DOHH2 (cell line): ENCODE measurements at regions not wholly inside any gene's neighbourhood (a gene's known extent, or its start where the extent isn't known, plus 50 kb on each side); places are given as distances from the start of the nearest gene placed in this dataset.

Experiments
- H3F3A ChIP-seq: fragments of 200-600 bp; sonication (generic), shearing (Covaris generic); 2 replicates; pipeline ENCODE4 v1.6.0; 2016; ENCODE audit warnings: antibody characterized with exemption, mild to moderate bottlenecking; ENCODE audit not compliant: control insufficient read depth, insufficient read depth
- H3K27ac ChIP-seq: fragments of 200-600 bp; sonication (generic); 2 replicates; pipeline ENCODE4 v1.5.1; 2014; ENCODE audit warnings: low read depth, mild to moderate bottlenecking, low read length, moderate library complexity
- H3K27me3 ChIP-seq: fragments of 200-600 bp; sonication (generic); 2 replicates; pipeline ENCODE4 v1.6.1; 2014; ENCODE audit warnings: mild to moderate bottlenecking, low read length, mixed read lengths; ENCODE audit not compliant: control insufficient read depth
- H3K36me3 ChIP-seq: fragments of 200-600 bp; sonication (generic); 2 replicates; pipeline ENCODE4 v1.6.1; 2014; ENCODE audit warnings: mild to moderate bottlenecking, low read length, moderate library complexity, mixed read lengths; ENCODE audit not compliant: control insufficient read depth
- H3K4me1 ChIP-seq: fragments of 200-600 bp; sonication (generic); 2 replicates; pipeline ENCODE4 v1.6.1; 2014; ENCODE audit warnings: mild to moderate bottlenecking, low read length, mixed read lengths; ENCODE audit not compliant: control insufficient read depth
- H3K4me2 ChIP-seq: fragments of 200-600 bp; sonication (generic); 2 replicates; pipeline ENCODE4 v1.6.0; 2014; ENCODE audit warnings: mild to moderate bottlenecking, low read length, moderate library complexity
- H3K4me3 ChIP-seq: fragments of 200-600 bp; sonication (generic); 2 replicates; pipeline ENCODE4 v1.5.1; 2014; ENCODE audit warnings: mild to moderate bottlenecking, low read length, mixed read lengths
- H3K79me2 ChIP-seq: fragments of 200-600 bp; sonication (generic); 2 replicates; pipeline ENCODE4 v1.6.1; 2014; ENCODE audit warnings: mild to moderate bottlenecking, low read length, mixed read lengths; ENCODE audit not compliant: control insufficient read depth
- H3K9me2 ChIP-seq: fragments of 200-600 bp; sonication (generic); replicated peaks from 2 replicates; pipeline ENCODE4 v1.6.1; 2014; ENCODE audit warnings: mild to moderate bottlenecking, low read length, mixed read lengths; ENCODE audit not compliant: control insufficient read depth
- H3K9me3 ChIP-seq: fragments of 200-600 bp; sonication (generic); 2 replicates; pipeline ENCODE4 v1.6.1; 2014; ENCODE audit warnings: antibody characterized with exemption, low read length, mixed read lengths; ENCODE audit not compliant: control insufficient read depth, insufficient read depth
- H4K20me1 ChIP-seq: fragments of 200-600 bp; sonication (generic); 2 replicates; pipeline ENCODE4 v1.6.0; 2014; ENCODE audit warnings: low read depth, mild to moderate bottlenecking, antibody characterized with exemption, low read length, moderate library complexity; ENCODE audit not compliant: control insufficient read depth, insufficient read depth
- EZH2phosphoT487 ChIP-seq: fragments of 200-600 bp; sonication (generic); IDR thresholded peaks from 2 replicates; pipeline ENCODE4 v1.6.1; 2017; ENCODE audit warnings: borderline replicate concordance, mild to moderate bottlenecking, antibody characterized with exemption, low read length, moderate library complexity, mixed read lengths
- TF ChIP-seq, protein P1 (sequence below): fragments of 200-600 bp; sonication (generic); IDR thresholded peaks from one replicate; pipeline ENCODE4 v1.5.1; 2014; ENCODE audit warnings: antibody characterized with exemption, mild to moderate bottlenecking, low read depth, low read length; ENCODE audit not compliant: poor library complexity, severe bottlenecking

DNA sequence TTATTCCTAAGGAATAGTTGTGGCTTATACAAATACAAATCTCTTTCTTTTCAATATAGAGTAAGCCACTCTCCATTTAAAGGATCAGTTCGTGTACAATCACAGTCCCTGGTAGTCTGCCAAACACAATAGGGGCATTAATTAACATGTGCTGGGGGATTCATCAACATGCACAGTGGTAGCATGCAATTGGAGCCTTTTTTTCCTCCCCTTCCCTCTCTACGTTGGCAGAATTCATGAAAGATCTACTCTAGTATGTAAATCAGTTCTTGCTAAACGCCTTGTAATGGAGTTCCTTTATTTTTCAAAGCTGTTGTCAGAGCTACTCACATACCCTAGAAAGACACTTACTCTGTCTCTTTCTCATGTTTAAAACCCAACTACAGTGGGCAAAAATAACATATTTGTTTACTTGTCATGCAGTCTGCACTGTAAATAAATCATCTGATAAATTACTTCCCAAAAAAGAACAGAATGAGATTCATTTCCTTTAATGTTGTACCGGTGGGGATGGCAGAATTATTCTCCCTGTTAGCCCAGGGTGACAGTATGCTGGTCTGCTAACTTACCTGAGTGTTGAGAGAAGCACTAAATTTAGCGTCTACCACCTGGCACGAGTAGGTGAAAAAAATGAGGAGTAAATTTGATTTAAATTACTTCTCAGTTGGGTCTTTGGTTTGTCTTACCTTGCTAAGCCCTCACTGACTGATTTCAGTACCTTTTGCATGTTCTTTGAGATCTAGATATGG is 341.5 kb upstream of the CCNH start:
- TF ChIP-seq EZH2phosphoT487, result no peak
- TF ChIP-seq, protein P1, sequence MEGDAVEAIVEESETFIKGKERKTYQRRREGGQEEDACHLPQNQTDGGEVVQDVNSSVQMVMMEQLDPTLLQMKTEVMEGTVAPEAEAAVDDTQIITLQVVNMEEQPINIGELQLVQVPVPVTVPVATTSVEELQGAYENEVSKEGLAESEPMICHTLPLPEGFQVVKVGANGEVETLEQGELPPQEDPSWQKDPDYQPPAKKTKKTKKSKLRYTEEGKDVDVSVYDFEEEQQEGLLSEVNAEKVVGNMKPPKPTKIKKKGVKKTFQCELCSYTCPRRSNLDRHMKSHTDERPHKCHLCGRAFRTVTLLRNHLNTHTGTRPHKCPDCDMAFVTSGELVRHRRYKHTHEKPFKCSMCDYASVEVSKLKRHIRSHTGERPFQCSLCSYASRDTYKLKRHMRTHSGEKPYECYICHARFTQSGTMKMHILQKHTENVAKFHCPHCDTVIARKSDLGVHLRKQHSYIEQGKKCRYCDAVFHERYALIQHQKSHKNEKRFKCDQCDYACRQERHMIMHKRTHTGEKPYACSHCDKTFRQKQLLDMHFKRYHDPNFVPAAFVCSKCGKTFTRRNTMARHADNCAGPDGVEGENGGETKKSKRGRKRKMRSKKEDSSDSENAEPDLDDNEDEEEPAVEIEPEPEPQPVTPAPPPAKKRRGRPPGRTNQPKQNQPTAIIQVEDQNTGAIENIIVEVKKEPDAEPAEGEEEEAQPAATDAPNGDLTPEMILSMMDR, result no peak
- H3K36me3 ChIP-seq, result no peaks in the 10 kb centered on the region
- no peak overlapping the region for H3K4me2 ChIP-seq
- H4K20me1 ChIP-seq, result no peaks in the 10 kb centered on the region
- no peaks in the 10 kb centered on the region for H3F3A ChIP-seq
- H3K4me1 ChIP-seq, result no peaks in the 10 kb centered on the region
- no peak overlapping the region for H3K27ac ChIP-seq
- H3K27me3 ChIP-seq, result no peaks in the 10 kb centered on the region
- H3K9me2 ChIP-seq, result no peaks in the 10 kb centered on the region
- no peaks in the 10 kb centered on the region for H3K9me3 ChIP-seq
- no peaks in the 10 kb centered on the region for H3K79me2 ChIP-seq
- no peak overlapping the region for H3K4me3 ChIP-seq

DNA sequence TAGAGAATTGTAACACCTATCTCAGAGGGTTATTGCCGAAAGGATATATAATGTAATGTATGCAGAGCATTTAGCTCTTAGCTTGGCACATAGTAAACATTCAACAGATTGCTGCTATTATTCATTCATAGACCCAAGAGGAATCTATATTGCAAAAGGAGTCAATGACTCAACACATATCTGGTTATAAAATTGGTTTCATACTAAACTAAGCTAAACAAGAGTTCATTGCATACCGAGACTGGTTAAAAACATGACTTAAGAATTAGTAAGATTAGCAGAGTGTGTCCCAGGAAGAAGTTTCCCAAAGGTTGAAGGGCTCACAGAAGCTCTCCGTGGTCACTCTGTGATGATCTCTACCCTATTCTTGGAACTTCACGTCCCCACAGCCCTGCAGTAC is 339.6 kb upstream of the CCNH start:
- Histone ChIP-seq H3K4me3 (no peak overlapping the region), H3K79me2 (no peaks in the 10 kb centered on the region), H3K27me3 (no peaks in the 10 kb centered on the region), H3K36me3 (no peaks in the 10 kb centered on the region), H3K9me3 (no peaks in the 10 kb centered on the region), H3K27ac (no peak overlapping the region), H3K4me1 (no peaks in the 10 kb centered on the region), H3F3A (no peaks in the 10 kb centered on the region), H3K4me2 (no peak overlapping the region), H4K20me1 (no peaks in the 10 kb centered on the region), H3K9me2 (no peaks in the 10 kb centered on the region)
- TF ChIP-seq, protein P1, result no peak
- TF ChIP-seq EZH2phosphoT487, result no peak

DNA sequence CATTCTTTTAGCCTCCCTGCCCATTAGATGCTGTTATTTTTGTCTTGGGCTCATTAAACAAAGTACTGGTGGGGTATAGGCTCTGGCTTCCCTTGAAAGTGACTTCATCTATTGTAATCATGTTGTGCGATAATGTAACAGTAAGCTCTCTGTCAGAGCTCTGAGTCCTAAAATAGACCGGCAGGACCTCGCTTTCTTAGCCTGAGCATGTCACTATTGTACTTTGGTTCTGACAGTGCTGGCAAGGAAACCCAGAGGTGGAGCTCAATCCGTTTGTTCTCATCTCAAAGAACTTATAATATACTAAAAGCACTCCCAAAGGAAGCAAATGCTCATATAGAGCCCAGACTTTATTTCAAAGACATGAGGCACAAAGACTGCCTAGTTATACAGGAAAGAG is 339.1 kb upstream of the CCNH start:
- no peaks in the 10 kb centered on the region for H3K9me2 ChIP-seq
- no peak overlapping the region for H3K4me2 ChIP-seq
- no peaks in the 10 kb centered on the region for H3K4me1 ChIP-seq
- no peaks in the 10 kb centered on the region for H3F3A ChIP-seq
- no peaks in the 10 kb centered on the region for H3K36me3 ChIP-seq
- no peaks in the 10 kb centered on the region for H3K79me2 ChIP-seq
- no peak overlapping the region for H3K27ac ChIP-seq
- H3K27me3 ChIP-seq, result no peaks in the 10 kb centered on the region
- H3K9me3 ChIP-seq, result no peaks in the 10 kb centered on the region
- no peak overlapping the region for H3K4me3 ChIP-seq
- no peaks in the 10 kb centered on the region for H4K20me1 ChIP-seq
- TF ChIP-seq EZH2phosphoT487, result no peak
- TF ChIP-seq, protein P1, result no peak
